Tibial nerve (tissue), 4 donors: ENCODE measurements at regions not wholly inside any gene's neighbourhood (a gene's known extent, or its start where the extent isn't known, plus 50 kb on each side); places are given as distances from the start of the nearest gene placed in this dataset.

ENCODE experiments used
- CTCF ChIP-seq, 5 experiments: fragments of 200-600 bp in 3 of 5; fragments of 450-650 bp in 2 of 5; sonication (generic) in 3 of 5; IDR thresholded peaks; one replicate each; pipeline ENCODE4 v1.5.1; 2016 to 2019; ENCODE audit warnings: antibody characterized with exemption in 5 of 5, mild to moderate bottlenecking in 3 of 5, moderate library complexity in 2 of 5
- EP300 ChIP-seq, 2 donors: sonication (generic); formaldehyde crosslinking; IDR thresholded peaks; one replicate each; pipeline ENCODE4 v1.6.1; 2017; ENCODE audit warnings: antibody characterized with exemption in 2 of 2, mild to moderate bottlenecking in 1 of 2
- POLR2A ChIP-seq, 2 donors: fragments of 450-650 bp; IDR thresholded peaks; one replicate each; pipeline ENCODE4 v1.6.1; 2017; ENCODE audit warnings: antibody characterized with exemption in 2 of 2, mild to moderate bottlenecking in 2 of 2, moderate library complexity in 2 of 2

DNA sequence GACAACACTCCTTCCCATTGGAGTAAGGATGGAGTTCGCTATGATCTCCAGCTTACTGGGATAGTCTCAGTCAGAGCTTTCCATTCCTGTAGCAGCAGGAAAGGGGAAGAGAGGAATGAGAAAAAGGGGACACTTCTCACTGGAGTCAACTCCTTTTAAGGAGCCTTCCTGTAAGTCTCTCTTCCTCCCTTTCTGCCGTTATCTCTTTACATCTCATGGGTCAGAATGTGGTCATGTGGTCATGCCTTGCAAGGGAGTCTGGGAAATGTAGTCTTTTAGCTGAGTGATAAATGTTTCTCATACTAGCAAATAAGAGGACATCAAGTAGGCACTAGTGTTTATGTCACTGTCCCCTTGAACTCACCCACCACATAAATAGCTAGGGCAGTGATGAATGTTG is 227.3 kb downstream of the HAPSTR1 start:
- TF ChIP-seq CTCF (IDR thresholded peaks at IDR 0.05) (no peak), POLR2A (IDR thresholded peaks at IDR 0.05) (no peak), EP300 (IDR thresholded peaks at IDR 0.05) (no peak)
